Suppressor macrophage treated with lipopolysaccharide for 4 hours (primary cell): ENCODE measurements at regions not wholly inside any gene's neighbourhood (a gene's known extent, or its start where the extent isn't known, plus 50 kb on each side); places are given as distances from the start of the nearest gene placed in this dataset.

Source experiments
- DNase-seq: peaks from one replicate; pipeline ENCODE4 v3.0.0-alpha.2; 2020

DNA sequence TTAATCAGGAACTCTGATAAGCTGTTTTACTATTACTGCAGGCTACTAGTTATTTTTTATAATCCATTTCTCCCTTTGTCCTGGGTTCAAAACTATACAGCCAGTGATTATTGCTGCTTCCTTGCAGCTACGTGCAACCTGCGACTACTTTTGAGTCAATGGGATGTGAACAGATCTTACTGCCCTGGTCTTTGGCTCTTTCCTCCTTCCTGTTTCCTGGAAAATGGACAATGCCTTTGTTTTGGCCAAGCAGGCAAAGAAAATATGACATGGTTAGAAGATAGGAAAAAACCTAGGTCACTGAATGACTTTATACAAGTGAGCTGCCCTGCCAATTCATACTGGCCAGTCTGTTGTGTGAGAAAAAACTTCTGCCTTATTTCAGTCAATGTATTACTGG is 201.2 kb upstream of the KLF12 start:
- DNase-seq = no peak

DNA sequence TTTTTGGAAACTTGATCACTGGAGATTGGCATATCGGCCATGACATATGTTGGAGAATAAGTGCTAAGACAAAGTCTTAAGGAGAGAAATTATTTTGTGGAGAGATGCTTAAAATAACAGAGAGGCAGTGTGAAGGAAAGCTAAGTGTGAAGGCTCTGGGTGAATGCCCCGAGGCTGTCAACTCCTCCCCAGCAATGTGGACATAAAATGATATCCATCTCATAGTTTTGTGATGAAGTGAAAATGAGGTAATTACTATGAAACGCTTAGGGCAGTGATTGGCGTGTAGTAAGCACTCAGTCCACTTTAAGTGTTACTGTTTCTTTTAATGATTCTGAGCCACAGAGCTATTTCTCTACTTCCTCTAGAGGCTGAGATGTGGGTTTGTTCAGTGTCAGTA is 195.8 kb upstream of the KLF12 start:
- DNase-seq = no peak

DNA sequence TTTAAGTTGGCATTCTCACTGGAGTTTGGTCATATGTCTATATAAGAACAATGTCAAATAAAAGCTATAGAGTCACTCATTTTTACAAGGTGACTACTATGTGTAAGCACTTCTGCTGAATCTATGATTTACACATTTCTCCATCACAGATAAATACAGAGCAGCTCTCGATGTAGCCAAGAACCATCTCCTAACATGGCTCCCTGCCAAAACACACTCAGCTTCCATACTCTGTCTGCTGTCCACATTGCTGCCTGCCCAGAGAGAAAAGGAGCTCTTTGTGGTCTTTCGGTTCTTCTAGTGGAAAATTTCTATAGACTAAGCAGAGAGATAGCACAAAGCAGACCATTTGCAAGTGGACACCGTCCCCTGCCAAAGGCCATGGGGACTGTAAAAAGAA is 190.9 kb upstream of the KLF12 start:
- no peak for DNase-seq

- DNase-seq = no peak
These were observed 190.1 kb upstream of the KLF12 start for GRCh38 chr13:74324338-74324737.

- no peak for DNase-seq
These were observed 188.4 kb upstream of the KLF12 start for GRCh38 chr13:74322562-74322961.

GRCh38 chr13:74320282-74320681 is 186.1 kb upstream of the KLF12 start:
- no peak for DNase-seq

- DNase-seq = no peak
These were observed 182.3 kb upstream of the KLF12 start for GRCh38 chr13:74316547-74316946.

GRCh38 chr13:74306496-74306895 is 172.3 kb upstream of the KLF12 start:
- DNase-seq = peak; percentile 2

- no peak for DNase-seq
These were observed 171.7 kb upstream of the KLF12 start for GRCh38 chr13:74305876-74306275.

- no peak for DNase-seq
These were observed 167.2 kb upstream of the KLF12 start for GRCh38 chr13:74301258-74301935.

DNA sequence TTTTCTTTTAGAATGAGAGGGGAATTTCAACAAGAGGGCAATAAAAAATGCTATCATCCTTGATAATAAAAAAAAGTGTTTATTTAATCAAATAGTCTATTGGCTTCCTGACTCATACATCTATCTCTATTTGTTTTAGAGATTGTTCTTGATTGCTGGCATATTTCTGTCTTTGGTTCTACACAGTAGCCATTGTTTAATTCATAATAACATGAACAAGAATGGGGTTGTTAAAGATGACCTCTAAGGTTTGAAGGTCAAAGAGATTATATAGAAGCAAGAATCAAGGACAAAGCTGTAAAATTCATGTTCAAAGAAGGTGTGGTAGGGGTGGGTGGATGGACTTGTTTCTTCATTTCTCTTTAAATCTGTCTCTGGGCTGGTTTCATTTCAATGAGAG is 166.0 kb upstream of the KLF12 start:
- DNase-seq = no peak

- peak; percentile 71 for DNase-seq
These were observed 165.5 kb upstream of the KLF12 start for GRCh38 chr13:74299721-74300120.

DNA sequence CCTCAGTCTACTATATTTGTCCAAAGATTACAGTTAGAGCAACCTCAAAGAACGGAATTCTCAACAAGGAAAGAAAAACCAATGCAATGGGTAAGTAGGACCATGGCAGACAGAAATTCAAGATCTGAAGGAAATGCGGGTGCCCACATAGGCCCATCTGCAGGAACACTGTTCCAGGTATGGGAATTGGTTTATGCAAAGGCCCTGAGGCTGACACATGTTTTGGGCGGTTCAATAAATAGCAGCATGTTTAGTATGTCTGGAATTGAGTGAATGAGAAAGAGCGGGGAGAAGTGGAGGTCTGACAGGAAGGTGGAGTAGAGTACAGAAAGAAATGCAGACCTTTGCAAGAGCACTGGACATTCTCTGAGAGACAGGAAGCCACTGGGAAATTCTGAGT is 164.7 kb upstream of the KLF12 start:
- DNase-seq = no peak

- DNase-seq = peak; percentile 12
These were observed 155.9 kb upstream of the KLF12 start for GRCh38 chr13:74289861-74290773.

DNA sequence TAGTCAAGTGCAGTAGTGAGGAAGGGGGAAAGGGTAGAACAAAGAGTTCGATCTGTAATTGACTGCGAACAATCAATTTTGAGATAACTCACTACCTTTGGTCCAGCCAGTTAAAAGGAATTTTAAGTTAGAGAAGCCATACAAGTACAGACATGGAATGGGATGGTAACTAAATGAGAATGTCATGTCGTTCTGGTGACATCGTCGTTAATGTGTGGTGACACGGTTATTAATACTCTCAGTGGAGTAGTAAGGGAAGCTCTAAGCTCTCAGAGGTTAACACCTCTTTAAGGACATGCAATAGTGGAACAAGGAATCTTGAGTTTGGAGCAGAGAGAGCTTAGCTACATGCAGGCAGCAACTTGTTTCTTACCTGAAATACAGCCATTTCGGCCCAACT is 154.9 kb upstream of the KLF12 start:
- no peak for DNase-seq

GRCh38 chr13:74288361-74288911 is 154.2 kb upstream of the KLF12 start:
- no peak for DNase-seq

DNA sequence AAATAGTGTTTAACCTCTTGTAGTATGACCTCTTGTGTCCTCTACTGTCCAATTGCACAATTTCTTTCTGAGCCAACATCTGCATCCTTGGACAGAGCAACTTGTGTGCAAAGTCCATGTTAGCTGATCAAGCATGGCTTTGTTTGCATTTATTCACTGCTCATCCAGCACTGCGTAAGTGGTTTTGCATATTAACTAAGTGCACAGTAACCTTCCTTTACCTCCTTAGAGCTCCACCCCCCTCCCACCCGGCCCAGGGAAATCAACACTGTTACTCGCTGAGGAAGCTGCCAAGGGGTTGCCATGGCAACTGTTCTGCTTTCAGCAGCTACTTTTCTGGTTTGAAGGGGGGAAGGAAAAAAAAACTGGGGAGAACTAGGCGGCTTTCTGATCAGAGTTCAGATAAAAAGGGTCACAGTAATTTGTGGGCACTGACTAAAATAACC is 153.5 kb upstream of the KLF12 start:
- DNase-seq = peak; percentile 67

DNA sequence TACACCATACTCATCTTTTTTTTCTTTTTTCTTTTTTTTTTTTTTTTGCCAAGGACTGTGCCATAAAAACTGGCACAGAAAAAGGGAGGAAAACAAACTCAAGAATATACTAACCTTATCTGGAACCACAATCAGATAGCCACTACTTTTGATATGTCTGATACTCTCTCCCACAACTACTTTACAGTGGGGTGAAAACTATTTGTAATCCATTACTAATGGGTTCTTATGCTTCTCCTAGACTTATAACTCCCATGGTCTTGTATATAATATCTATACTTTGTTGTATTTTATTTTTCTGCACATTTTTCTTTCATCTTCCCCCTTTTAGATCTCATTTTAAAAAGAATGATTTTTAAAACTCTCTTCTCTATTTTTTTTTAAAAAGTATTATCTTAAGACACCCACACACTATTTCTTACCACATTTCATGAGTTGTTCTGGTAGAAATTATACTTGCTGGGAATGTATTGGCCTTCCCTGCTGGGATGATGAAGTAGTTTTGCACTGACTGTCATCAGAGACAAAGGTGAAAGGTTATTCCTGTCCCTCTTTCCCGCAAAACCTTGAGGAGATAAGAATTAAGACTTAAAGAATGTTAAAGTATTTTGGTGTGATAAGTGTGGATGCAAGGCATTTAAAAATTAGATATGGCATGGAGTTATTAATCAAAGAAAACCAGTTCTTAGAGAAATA is 146.7 kb upstream of the KLF12 start:
- no peak for DNase-seq

DNA sequence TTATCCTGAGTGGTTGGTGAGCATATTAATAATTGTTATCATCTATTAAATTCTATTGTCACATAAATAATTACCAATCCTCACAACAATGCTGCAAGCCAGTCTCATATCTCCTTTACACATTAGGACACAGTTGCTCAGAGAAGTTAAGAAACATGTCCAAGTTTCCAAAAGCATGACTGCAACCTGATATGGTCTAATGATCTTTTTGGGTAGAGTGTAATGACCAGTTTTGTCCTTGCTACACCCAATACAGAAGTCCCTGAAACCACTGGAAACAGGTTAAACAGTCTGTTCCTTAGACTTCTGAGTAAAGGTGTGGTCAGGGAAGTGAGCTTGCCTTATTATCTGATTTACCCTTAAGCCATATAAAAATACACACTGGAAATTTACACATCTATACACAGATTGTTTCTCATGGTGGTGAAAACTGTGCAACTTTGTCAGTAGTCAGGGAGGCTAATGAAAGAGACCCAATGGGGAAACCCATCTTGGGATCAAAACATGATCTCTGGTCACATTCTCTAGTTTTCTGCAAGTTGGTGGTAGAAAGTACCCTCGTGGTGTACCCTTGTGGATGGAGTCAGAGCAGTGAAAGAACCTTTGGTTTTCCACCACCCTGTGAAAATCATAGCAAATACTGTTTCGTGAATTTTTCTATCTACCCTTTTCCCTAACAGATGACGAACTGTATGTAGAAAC is 146.0 kb upstream of the KLF12 start:
- DNase-seq = no peak

GRCh38 chr13:74278901-74279300 is 144.7 kb upstream of the KLF12 start:
- DNase-seq = no peak

DNA sequence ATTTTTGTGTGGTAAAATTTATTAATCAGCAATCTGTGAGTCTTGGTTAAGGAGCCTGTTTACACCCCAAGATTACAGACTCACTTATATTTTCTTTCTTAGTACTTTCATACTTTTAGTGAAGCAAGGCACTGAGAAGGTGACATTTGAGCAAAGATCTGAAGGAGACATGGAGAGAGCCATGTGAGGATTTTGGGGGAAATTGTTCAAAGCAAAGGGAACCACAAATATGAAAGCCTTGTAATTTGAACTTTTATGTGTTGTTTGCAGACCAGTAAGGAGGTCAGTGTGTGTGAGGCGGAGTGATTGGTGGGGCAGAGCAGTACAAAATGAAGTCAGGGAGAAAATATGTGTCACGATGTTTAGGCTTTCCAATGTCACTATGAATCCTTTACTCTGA is 140.7 kb upstream of the KLF12 start:
- DNase-seq = no peak

DNA sequence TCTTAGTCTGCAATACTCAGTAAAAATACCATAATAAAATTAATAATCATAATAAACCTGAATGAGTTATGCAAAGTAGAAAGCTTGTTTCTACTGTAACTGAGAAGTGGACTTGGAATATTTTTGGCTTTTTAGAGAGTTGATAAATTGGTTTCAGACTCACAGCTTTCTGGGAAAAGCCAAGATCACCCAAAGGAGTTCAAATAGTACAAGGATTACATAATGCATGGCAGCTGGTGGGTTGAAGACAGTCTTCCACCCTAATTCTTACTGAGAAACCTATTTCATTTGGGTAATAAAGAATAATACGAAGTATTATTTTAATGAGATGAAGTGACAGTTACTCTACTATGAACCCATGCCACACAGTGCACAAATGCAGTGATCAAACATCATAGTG is 139.4 kb upstream of the KLF12 start:
- no peak for DNase-seq

DNA sequence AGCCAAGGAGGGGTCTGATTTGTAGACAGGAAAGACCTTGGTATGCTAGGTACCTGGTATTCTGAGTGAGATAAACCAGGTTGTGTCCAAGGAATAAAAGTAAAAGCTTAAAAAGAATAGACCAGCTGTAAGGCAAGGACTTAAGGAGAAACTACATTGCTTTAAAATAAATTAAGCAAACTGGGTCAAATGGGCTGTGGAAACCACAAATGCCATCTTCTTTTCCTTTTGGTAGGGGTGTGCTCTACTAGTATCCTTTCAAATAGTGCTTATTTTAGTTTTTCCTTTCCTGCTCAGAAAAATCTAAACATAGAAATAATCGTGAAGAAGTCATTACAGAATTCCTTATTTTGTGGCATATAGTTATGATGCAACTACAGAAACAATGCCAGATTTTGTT is 138.6 kb upstream of the KLF12 start:
- no peak for DNase-seq
